Anterior cingulate cortex (tissue), 58 donors: ENCODE measurements at regions not wholly inside any gene's neighbourhood (a gene's known extent, or its start where the extent isn't known, plus 50 kb on each side); places are given as distances from the start of the nearest gene placed in this dataset.
"Not testable (repeated sequence)": the region's sequence is repeated elsewhere in the genome, so short reads cannot be mapped to it uniquely, and the experiment has no call there.

ENCODE experiments used
- DNase-seq, 58 donors: peaks; one replicate each; lab custom pipeline; 2025; lab: John Stamatoyannopoulos, UW

DNA sequence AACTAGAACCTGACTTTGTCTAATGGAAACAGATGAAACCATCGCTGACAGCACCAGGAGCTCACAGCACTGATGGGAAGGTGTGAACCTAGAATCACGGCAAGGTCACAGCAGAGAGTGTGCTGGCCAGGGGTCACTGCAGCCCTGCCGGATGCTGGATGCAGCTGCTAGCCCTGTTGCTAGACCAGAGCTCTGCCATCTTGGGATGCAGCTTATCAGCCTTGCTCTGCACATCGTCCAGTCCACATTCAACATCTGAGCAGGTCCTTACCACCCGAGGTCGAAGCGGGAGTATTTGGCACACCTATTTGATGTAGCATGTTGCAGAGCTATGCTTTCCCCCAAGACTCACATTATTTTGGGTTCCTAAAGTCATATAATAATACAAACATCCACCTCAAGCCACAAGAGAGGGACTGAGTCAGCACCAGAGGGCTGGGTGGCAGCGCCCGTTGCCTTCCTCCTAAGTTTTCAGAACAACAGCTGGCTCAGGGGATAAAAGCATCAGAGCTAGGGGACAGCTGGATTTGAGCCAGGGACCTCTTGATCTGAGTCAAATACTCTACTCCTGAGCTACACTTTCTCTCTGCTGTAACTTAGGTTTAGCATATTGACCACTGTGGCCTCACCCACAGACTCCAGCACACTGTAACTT is 135.3 kb downstream of the ZNF467 start:
- no peak for DNase-seq

GRCh38 chr7:149635561-149636329 is 137.6 kb downstream of the ZNF467 start:
- no peak for DNase-seq

GRCh38 chr7:149633976-149634945 is 136.7 kb upstream of the ZNF746 start:
- no peak for DNase-seq

- not testable (repeated sequence) for DNase-seq
Observed at GRCh38 chr7:149628361-149629149, 130.9 kb upstream of the ZNF746 start.

GRCh38 chr7:149627911-149628310 is 130.3 kb upstream of the ZNF746 start:
- DNase-seq = no peak

DNA sequence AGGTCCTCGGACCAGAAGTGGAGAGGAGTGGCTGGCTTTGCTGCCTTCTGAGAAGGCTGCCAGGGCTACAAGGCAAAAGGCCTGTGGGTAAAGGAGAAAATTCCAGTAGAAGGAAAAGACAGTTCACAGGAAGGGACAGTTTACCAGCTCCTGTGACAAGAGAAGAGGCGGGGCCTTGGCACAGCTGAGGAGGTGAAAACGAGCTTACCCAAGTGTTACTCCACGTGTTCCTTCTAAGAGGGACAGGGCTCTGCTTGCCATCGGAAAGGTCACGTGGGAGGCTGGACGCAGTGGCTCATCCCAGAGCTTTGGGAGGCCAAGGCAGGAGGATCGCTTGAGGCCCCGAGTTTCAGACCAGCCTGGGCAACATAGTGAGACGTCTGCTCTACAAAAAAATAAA is 129.4 kb upstream of the ZNF746 start:
- no peak for DNase-seq

DNA sequence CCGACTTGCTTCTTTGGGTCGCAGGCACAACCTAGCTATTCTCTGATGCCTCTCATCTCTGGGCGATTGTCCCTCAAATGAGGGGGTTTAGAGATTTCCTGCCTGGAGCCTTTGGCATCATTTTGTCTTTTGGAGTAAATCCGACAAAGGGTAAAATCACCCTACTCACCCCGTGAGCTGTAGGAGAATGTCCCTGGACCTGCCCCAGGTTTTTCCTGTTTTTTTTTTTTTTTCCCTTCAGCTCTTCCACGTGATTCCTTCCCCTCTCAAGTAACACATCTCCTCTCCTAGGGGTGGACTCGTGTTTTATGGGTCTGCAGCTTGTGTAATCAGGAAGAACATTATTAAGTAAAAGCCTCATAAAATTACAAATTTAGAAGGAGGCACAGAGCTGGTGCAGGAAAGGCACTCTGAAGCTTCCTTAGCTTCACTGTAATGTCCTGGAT is 128.4 kb upstream of the ZNF746 start:
- no peak for DNase-seq

DNA sequence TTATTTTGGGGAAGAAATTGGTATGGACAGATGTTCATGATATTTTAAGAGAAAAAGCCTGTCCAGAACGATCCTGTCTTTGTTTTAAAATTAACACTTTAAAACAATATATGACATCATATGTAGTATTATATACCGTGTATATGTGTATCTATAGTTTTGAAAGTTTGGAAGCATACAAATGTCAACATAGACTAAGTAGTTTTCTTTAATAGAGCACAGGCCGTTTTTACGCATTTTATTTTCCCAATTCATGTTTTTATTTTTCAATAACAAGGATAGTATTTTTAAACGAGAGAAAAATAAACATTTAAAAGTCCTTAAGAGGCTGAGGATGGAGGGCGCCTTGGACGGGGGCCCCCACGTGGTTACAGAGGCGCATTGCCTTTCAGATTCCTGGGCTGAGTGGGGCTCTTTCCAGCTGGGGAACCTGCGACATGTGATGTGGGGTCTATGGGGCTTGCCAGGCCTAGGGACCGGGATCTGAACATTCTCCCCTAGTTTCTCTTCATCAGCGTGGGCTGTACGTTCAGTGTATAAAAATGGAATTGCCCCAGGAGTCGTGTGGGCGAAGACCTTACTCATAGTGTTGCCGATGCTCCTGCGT is 127.8 kb upstream of the ZNF746 start:
- peak in 36 of 58 donors; percentile 3 to 55 (median 20) for DNase-seq

DNA sequence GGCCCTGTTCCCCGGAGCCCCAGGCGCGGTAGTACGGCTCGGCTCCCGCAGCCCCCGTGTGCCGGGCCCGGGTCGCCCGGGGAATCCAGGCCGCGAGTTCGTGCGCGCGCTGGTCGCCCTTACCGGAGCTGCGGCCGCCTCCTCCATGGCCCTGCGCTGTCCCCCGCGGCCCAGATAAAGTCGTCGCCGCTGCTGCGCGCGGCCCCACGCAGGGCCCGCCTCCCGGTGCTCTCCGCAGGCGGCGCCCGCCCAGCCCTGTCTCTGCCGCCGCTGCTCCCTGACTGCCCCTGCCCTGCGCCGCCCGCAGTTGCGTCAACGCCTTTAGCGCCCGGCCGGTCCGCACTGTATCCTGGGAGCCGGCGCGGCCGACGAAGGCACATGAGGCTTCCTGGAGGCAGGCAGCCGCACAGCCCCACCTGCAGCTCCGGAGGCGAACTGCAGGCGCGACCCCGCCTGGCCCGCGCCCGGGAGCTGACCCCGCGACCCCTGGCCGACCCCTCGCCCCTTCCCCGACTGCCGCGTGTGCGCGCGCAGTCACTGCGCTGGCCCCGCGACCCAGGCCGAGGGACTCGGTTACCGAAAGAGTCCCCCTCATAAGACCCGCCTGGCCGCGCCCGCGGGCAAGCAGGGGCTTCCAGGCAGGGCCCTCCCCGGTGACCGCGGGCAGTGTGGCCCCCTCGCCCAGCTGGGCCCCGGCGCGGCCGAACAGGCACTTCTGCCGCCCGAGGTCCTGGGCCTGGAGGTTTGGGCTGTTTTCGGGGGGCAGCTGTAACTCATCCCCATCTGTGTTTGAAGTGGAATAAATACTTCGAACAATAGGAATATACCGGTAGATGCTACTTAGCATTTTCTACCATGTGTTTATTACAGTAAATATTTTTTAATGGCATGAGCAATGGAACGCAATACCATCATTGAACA is 127.1 kb upstream of the ZNF746 start:
- DNase-seq = peak; percentile 27 to 93 (median 80)

- peak in 10 of 58 donors; percentile 4 to 39 (median 19) for DNase-seq
Observed at GRCh38 chr7:149624006-149624405, 126.4 kb upstream of the ZNF746 start.

GRCh38 chr7:149623262-149623997 is 125.8 kb upstream of the ZNF746 start:
- peak in 16 of 58 donors; percentile 3 to 54 (median 8) for DNase-seq

- DNase-seq = no peak
Observed at GRCh38 chr7:149622444-149623210, 125.0 kb upstream of the ZNF746 start.

- no peak for DNase-seq
Observed at GRCh38 chr7:149621776-149622175, 124.2 kb upstream of the ZNF746 start.

DNA sequence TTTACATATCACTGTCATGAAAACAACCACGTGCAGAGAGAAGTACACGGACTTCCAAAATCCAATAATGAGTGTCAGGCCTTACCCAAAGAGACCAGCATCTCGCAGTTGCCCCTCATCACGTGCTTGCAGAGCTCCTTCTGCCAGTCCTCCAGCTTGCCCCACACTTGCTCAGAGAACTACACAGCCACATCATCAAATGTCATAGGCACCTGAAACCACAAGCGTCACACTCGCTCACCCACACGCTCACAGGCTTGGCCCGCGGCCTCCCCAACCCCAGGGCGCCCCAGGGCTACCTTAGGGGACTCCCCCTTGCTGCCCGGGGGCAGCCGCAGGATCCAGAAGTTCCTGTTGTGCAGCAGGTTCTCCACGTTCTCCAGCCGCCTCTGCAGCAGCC is 123.4 kb upstream of the ZNF746 start:
- DNase-seq = no peak

GRCh38 chr7:149616898-149617297 is 119.3 kb upstream of the ZNF746 start:
- no peak for DNase-seq

DNA sequence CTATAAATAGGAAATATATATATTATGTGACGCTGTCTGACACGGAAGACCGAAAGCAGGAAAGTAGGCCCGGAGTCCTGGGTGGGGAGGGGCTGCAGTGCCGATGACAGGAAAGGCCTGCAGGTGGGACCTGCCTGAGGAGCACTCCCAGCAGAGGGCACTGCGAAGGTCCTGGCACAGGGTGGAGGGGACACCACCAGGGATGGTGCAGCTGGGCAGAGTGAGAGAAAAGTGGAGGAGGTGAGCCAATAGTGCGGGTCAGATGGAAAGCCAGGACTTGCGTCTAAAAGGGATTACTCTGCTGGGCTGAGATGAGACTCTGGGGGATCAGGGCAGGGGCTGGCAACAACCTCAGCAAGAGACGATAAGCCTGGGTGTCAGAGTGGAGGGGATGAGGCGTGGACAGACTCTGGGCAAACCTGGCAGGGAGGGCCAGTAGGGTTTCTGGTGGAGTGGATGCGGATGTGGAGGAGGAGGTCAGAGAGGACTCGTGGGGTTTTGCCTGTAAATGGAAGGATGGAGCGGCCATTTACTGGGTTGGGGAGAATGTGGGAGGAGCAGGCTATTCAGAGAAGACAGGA is 118.2 kb upstream of the ZNF746 start:
- no peak for DNase-seq
